ENCODE measurements at regions not wholly inside any gene's neighbourhood (a gene's known extent, or its start where the extent isn't known, plus 50 kb on each side); places are given as distances from the start of the nearest gene placed in this dataset.

DNA sequence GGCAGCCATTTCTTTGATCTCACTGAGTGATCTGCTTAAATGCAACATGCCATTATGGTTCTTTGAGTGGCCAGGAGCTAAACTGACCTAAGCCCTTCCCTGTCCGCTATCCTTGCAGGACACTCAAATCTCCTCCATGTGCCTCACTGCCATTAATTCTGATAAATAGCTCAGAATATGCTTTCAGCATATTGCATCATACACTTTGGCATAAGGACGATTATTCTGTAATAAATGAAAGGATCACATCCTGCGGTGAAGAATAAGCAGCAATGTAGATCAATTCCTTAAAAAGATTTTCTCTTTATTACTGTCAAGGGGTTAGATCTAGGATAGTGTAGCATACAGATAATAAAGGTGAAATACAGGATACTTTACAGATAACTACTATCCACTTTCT is 231.8 kb upstream of the CTBP2 start:
- H3K36me3 ChIP-seq: no peaks in the 10 kb centered on the region
- H3K27ac ChIP-seq: no peak overlapping the region
- no peak for DNase-seq (ENCODE audit: low spot score in 2 of 2)
- H3K27me3 ChIP-seq: no peaks in the 10 kb centered on the region
- H3K4me1 ChIP-seq: no peaks in the 10 kb centered on the region
- 63 to 80% methylated on average over 3 of the region's 3 CpGs for WGBS, 2 donors
- H3K4me3 ChIP-seq: no peak overlapping the region
- no peak for TF ChIP-seq POLR2A (IDR thresholded peaks at IDR 0.05)
- TF ChIP-seq, protein P1, sequence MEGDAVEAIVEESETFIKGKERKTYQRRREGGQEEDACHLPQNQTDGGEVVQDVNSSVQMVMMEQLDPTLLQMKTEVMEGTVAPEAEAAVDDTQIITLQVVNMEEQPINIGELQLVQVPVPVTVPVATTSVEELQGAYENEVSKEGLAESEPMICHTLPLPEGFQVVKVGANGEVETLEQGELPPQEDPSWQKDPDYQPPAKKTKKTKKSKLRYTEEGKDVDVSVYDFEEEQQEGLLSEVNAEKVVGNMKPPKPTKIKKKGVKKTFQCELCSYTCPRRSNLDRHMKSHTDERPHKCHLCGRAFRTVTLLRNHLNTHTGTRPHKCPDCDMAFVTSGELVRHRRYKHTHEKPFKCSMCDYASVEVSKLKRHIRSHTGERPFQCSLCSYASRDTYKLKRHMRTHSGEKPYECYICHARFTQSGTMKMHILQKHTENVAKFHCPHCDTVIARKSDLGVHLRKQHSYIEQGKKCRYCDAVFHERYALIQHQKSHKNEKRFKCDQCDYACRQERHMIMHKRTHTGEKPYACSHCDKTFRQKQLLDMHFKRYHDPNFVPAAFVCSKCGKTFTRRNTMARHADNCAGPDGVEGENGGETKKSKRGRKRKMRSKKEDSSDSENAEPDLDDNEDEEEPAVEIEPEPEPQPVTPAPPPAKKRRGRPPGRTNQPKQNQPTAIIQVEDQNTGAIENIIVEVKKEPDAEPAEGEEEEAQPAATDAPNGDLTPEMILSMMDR (IDR thresholded peaks at IDR 0.05): no peak
- TF ChIP-seq EP300 (IDR thresholded peaks at IDR 0.05): no peak
- peaks cover 0 to 19% (median 4%) of the 10 kb centered on the region in 4 donors for H3K9me3 ChIP-seq

DNA sequence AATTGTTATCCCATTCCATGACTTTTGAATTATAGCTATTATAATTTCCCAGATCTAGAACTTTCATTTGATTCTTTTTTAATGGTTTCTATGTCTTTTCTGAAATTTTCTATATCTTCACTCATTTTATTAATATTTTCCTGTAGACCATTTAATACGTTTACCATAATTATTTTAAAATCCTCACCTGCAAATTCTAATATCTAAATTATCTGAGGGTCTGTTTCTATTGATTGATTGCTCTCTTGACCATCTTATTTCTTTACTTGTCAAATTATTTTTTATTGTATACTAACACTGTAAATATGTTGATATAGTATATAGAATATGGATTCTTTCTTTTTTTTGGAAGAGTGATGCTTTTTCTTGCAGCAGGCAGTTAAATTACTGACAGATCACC is 229.3 kb upstream of the CTBP2 start:
- no peaks in the 10 kb centered on the region for H3K36me3 ChIP-seq
- WGBS, 2 donors: 77 to 98% methylated on average over 1 of the region's 1 CpG
- peaks cover 0 to 19% (median 4%) of the 10 kb centered on the region in 4 donors for H3K9me3 ChIP-seq
- H3K4me1 ChIP-seq: no peaks in the 10 kb centered on the region
- no peak for DNase-seq (ENCODE audit: low spot score in 2 of 2)
- no peak overlapping the region for H3K27ac ChIP-seq
- no peak overlapping the region for H3K4me3 ChIP-seq
- TF ChIP-seq EP300 (IDR thresholded peaks at IDR 0.05): no peak
- no peak for TF ChIP-seq POLR2A (IDR thresholded peaks at IDR 0.05)
- TF ChIP-seq, protein P1 (IDR thresholded peaks at IDR 0.05): no peak
- no peaks in the 10 kb centered on the region for H3K27me3 ChIP-seq

DNA sequence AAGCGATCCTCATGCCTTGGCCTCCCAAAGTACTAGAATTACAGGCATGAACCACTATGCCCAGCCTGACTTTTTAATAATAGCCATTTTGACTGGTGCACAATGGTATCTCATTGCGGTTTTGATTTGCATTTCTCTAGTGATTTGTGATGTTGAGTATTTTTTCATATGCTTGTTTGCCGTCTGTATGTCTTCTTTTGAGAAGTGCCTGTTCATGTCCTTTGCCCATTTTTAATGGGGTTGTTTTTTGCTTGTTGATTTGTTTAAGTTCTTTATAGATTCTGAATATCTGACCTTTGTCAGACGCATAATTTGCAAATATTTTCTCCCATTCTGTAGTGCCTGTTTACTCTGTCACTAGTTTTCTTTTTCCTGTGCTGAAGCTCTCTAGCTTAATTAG is 219.2 kb upstream of the CTBP2 start:
- 67 to 68% methylated on average over 4 of the region's 4 CpGs for WGBS, 2 donors
- DNase-seq (ENCODE audit: low spot score in 2 of 2): no peak
- TF ChIP-seq, protein P1 (IDR thresholded peaks at IDR 0.05): no peak
- TF ChIP-seq EP300 (IDR thresholded peaks at IDR 0.05) (no peak), POLR2A (IDR thresholded peaks at IDR 0.05) (no peak)

DNA sequence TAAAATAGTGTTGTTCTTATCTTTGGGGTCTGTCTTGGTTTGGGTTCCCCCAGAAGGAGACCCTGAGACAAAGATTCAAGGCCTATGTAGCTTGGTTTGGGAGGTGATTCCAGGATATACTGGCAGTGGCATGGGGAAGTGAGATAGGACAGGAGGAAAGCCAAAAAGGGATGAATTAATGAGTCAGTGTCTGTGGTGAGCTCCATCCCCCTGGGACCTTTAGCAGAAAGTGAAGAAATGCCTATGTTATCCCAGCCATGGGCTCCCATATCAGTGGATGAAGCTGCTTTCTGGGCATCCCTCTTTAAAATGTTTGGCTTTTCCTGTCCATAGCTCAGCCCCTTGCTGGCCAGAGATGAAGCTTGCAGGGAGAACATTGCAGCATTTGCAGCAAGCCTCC is 217.0 kb upstream of the CTBP2 start:
- TF ChIP-seq, protein P1 (IDR thresholded peaks at IDR 0.05): no peak
- TF ChIP-seq POLR2A (IDR thresholded peaks at IDR 0.05): no peak

More for the DNA sequence above, 219.2 kb upstream of the CTBP2 start:
- no peak overlapping the region for H3K4me3 ChIP-seq
- no peak overlapping the region for H3K27ac ChIP-seq
- no peaks in the 10 kb centered on the region for H3K4me1 ChIP-seq
- H3K36me3 ChIP-seq: no peaks in the 10 kb centered on the region
- H3K9me3 ChIP-seq: peaks cover 0 to 20% (median 2%) of the 10 kb centered on the region in 4 donors
- no peaks in the 10 kb centered on the region for H3K27me3 ChIP-seq

DNA sequence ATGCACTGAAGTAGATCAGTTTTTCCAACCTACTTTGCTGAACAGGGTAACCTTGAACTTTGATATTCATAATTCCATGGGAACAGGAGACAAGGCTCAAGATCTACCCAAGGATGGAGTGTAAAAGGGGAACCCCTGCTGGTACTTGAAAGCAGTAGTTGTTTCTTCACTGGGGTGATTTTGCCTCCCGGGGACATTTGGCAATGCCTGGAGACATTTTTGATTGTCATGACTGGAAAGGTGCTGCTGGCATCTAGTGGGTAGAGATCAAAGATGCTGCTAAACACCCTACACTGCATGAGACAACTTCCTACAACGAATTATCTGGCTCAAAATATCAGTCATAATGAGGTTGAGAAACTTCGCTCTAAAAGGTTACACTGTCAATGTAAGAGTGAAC is 214.8 kb upstream of the CTBP2 start:
- Histone ChIP-seq H3K36me3 (no peaks in the 10 kb centered on the region), H3K4me3 (no peak overlapping the region), H3K4me1 (no peaks in the 10 kb centered on the region), H3K27ac (no peak overlapping the region), H3K9me3 (peaks cover 0 to 14% (median 2%) of the 10 kb centered on the region in 4 donors), H3K27me3 (no peaks in the 10 kb centered on the region)
- 59 to 60% methylated on average over 3 of the region's 3 CpGs for WGBS, 2 donors
- TF ChIP-seq EP300 (IDR thresholded peaks at IDR 0.05): no peak
- TF ChIP-seq, protein P1 (IDR thresholded peaks at IDR 0.05): no peak
- no peak for TF ChIP-seq POLR2A (IDR thresholded peaks at IDR 0.05)
- no peak for DNase-seq (ENCODE audit: low spot score in 2 of 2)

More for the DNA sequence above, 217.0 kb upstream of the CTBP2 start:
- Histone ChIP-seq H3K27me3 (no peaks in the 10 kb centered on the region), H3K4me1 (no peaks in the 10 kb centered on the region), H3K9me3 (peaks cover 0 to 20% (median 2%) of the 10 kb centered on the region in 4 donors), H3K4me3 (no peak overlapping the region), H3K27ac (no peak overlapping the region), H3K36me3 (no peaks in the 10 kb centered on the region)
- DNase-seq (ENCODE audit: low spot score in 2 of 2): no peak
